HG03439 (cell line): ENCODE measurements at regions not wholly inside any gene's neighbourhood (a gene's known extent, or its start where the extent isn't known, plus 50 kb on each side); places are given as distances from the start of the nearest gene placed in this dataset.

Experiments
- ATAC-seq: cut with Tn5 transposase; IDR thresholded peaks from one replicate; pipeline ENCODE4 v1.9.1; 2021; ENCODE audit warnings: mild to moderate bottlenecking, moderate library complexity; ENCODE audit not compliant: unreplicated experiment

DNA sequence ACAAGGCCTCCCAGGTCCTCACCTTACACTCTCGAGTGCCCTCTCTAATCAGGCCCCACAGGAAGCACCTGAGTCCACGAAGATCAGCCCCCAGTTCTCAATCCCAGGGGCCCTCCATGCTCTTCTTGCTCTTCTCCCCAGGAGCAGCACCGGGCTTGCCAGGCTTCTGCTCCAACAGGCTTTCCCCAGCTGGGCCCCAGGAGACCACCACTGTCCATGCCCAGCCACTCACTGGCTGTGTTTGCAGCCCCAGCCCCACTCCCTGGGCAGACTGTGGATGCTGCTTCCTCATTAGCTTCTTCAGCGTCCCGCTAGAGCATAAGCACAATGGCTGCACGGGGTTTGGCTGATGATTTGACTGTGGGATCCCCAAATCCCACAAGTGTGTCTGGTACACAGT, 781.9 kb downstream of the GALR1 start:
- ATAC-seq: no peak

DNA sequence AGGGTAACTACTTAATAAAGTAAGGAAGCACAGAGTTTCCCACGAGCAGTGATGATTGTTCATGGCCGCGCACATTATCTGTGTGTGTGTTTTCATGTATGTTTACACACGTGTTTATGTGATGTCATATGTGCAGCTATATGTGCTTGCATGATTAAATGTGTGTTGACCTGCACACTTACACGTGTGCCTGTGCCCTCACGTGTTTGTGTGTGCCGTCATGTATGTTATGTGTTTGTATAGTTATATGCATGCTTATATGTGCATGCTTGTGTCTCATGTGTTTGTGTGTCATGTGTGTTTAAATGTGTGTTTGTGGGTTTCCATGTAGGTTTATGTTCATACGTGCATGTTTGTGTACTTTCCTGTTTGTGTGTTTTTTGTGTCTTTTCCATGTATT, 782.3 kb downstream of the GALR1 start:
- no peak for ATAC-seq

DNA sequence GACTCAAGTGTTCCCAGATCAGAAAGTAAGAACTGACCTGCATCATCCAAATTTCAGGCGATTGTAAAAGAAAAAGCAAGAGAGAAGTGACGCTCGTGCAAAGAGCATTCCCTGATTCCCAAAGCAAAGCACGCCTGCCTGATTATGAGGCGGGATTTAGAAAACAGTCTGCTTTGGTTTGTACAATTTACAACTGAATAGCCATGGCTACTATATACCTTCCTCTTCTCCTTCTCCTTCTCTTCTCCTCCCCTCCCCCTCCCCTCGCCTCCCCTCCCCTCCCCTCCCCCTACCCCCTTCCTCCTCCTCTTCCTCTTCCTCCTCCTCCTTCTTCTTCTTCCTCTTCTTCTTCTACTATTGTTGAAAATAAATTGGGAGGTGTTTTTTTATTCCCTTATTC, 782.9 kb downstream of the GALR1 start:
- no peak for ATAC-seq

DNA sequence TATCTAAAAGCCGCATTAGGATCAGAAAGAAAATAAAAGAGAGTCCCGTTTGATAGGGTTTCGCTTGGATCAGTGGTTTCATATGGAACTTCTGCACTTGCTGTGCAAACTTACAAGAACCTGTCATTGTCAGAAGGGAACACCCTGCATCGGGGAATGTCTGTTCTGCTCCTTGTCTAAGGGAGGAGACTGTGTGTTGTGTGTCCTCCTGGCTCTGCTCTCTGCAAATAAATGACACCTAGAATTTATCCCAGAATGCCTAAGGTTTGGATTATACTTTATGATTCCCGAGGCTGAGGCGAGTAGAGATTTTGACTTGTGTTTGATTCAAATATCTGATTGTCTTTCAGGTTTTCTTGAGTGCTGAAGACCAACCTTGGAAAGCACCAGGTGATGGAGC, 785.1 kb downstream of the GALR1 start:
- no peak for ATAC-seq

DNA sequence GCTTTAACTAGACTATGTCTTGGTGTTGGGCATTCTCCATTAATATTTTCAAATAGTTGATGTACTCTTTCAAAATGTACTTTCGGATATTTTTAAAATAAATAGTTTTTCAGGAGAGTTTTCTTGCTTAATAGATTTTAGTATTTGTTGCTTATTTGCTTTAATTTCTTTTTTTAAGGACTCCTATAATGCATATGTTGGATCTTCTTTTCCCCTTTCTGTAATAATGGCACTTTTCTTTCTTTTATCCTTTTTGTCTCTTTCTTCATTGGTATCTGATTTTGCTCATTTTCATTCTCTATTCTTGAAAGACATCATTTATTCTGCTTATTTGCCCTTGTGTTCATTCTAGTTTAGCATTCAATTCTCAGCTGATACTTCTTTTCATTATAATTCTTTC, 791.6 kb downstream of the GALR1 start:
- ATAC-seq: no peak

DNA sequence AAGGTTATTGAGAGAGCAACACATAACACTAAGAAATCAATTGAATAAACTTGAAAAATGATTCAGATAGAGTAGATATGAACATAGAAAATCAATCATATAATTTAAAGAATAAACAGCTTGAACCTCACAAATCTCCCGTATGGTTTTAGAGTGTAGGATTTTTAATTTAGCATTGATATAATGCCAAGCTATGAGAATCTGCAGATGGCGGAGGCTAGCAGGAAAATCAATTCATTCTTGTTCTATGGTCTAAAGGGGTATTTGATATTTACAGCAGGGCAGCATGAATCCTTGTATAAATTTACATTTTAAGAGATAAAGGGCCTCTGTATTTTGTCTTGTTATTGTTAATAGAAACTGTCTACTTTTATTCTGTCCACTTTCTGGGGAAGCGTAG, 797.0 kb downstream of the GALR1 start:
- ATAC-seq: no peak

DNA sequence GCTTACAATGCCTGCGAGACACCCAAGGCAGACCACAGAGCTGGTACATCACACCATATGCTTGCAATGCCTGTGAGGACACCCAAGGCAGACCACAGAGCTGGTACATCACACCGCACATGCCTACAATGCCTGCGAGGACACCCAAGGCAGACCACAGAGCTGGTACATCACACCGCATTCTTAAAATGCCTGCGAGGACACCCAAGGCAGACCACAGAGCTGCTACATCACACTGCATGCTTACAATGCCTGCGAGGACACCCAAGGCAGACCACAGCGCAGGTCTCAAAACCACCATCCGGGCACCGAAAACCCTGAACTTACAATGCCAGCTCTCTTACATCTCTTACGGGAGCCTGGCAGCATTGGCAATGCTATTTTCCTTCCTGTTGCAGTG, 799.6 kb downstream of the GALR1 start:
- no peak for ATAC-seq

DNA sequence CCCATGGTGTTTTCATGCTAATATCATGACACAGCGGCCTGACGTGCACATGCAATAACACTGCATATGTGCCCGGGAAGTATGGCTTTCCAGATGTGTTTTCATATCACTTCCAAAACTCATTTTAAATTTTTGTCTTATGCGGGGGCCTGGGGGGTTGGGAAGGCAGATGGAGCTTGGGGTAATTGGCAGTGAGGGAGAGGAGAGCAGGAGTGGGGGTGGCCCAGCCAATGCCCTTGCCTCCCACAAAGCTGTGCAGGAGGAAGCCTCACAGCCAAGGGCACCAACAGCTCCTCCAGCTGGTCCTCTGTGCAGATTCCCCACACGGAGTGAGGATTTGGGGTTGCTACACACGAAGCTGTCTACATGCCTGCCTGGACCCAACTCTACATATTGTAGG, 805.2 kb downstream of the GALR1 start:
- no peak for ATAC-seq

DNA sequence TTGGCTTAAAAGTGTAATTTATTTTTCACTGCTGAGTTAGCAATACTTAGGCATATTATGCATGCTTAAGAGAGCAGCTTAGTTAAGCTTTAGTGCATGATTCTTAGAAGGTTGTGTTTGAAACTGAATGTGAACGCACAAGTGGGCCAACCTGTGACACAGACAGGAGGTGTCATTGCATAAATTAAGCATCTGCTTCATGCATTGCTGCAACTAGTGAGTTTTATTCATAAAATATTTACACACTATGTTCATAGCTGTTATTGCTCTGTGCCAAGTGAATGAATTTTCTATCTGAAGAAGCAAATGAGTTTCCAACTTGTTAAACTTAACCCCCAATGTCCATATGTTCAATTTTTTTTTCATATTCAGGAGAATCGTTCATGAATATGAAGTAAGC, 806.4 kb downstream of the GALR1 start:
- no peak for ATAC-seq

DNA sequence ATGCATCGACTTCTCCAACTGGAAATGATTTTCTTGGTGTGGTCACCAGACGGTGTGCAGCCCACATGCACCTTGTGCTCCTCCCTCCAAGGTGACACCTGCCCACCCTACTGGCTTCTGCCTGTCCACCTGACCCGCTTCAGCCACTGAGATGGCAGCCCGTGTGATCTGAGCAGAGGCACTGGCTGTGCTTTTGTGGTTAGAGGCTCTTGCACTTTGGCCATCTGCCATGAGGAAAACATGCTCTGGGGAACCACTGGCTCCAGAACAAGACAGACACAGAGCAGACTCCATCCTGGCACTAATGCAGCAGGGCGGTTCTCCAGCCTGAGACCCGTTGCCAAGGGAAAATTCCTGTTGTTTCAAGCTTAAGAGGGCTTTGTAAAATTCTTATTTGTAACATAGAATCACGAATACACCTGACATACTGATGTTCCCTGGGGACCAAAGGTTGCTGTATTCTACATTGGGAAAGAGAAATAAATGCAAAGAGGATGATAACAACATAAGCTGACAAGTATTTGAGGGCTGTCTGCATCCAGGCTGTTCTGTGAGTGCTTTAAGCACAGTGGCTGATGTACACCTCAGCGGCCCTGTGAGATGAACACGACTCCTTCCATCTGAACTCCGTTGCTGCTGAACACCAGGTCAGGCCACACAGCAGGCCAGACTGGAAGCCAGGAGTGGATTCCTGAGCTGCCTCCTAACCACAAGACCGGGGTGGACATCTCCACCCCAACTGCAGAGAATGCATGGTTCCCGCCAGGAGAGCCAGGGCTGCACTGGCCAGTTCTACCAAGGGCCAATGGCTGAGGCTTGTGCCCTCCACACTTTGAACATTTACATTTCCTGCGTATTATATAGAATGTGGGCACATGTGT, 820.4 kb downstream of the GALR1 start:
- no peak for ATAC-seq

DNA sequence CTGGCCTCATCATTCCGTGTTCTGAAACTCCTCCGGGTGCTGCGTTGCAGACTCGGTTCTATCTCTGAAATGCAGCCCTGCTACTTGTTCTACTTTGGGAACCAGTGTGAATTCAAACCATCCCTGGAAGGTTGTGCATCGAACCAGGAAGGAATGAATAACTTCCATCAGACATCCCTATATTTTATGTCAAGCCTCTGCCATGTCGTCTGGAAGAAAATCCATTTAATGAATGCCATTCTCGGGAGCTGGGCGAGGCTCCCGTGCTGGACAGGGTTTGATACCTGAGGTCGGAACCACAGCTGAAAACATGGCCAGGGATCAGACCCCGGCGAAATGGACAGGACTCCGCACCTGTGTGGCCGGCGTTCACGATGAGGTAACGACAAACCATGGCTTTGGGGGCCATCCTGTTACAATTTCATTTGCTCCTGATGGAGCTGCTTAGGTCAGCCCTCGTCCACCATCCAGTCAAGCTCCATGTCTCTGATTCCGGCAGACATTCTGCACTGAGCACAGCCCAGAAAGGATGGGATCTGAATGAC, 821.6 kb downstream of the GALR1 start:
- no peak for ATAC-seq

DNA sequence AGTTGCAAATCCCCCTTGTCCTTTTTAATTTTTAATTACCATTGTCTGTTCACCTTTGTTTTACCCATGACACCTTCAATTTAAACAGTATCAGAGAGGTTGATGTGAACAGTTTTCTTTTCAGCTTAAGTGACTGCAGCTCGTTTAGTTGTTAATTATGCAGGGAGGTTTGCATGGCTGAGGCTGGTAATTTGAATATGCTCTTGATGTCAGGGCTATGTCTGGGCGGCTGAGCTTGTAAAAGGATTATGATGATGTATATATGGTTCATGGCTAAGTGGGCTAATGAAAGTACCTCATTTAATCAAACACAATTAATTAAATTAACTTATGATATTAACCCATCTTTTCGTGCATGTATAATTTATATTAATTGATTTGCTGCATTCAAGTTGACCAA, 822.1 kb downstream of the GALR1 start:
- no peak for ATAC-seq

DNA sequence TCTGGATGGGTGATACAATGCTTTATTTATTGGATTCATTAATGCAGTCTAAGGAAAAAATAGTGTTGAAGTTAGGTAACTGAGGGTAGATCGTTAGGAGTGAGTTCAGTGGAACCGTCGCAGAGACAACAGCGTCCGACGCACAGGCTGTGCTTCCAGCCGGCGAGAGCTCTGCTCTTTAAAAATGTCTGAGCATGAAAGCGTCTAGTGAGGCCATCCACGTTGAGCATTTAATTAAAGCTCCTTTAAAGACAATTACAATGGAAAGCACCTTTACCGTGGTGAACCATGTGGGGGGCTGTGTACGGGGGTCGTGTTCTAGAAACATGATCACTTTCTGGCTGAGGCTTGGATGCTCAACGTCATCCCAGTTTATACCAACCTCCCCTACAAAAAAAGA, 822.7 kb downstream of the GALR1 start:
- ATAC-seq: no peak

DNA sequence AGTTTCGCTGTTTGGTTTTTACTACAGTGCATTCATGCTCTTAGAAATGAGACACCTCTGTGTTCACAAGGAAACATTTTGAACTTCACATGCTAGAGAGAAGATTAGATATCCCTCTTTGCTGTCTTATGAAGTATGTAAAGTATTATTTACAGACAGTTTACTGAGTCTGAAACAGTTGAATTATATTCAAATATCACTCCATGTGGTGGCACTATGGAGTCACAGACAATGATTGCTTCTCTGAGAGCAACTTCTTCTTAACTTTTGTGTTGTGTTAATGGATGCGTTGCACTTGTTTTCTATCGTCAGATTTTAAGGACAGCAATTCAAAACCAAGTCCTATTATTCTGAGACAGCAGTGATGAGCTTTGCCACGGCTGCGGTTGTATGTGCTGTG, 823.6 kb downstream of the GALR1 start:
- no peak for ATAC-seq

DNA sequence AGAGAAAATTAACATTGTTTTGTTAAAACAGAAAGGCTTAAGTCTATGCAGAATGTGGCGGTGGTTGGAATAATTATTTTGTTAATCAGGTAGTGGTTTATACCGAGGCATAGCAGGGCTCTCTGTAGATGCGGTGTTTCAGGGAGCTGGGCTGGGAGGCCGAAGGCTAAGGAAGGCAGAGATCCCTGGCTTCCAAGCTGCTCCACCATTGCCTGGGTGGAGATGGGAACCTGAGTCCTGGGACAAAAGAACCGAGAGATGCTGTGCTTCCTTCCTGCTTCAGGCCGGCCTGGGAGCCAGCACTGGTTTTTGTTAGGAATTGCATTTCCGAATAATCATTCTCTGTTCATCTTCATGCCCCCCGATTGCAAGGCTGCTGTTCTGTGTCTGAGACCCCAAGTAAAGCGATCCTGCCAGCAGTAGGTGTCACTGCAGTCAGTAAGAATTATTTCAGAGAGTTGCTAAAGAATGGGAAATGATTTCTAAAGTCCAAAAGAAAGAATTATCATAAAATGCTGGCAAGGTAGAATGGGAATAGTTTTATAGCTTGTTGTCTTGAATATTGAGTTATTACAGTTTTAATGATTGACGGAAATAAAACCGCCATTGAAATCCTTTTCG, 824.9 kb downstream of the GALR1 start:
- ATAC-seq: no peak

DNA sequence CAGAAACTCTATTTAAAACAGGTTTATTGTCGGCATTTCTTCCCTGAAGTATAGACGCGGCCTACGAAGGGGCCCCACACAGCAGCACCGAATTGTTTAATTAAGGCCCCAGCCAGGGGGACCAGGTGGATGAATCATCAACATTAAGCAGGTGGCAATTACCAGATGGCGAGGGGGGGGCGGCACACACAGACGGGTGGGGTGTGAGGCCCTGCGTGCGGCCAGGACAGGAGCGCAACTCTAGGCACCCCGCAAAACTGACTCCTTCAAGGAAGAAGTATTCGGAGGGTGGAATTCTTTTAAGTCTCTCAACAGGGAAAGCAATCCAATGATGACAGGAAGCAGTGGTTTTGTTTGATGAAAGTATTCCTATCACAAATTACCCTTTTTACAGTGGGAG, 830.4 kb downstream of the GALR1 start:
- no peak for ATAC-seq

DNA sequence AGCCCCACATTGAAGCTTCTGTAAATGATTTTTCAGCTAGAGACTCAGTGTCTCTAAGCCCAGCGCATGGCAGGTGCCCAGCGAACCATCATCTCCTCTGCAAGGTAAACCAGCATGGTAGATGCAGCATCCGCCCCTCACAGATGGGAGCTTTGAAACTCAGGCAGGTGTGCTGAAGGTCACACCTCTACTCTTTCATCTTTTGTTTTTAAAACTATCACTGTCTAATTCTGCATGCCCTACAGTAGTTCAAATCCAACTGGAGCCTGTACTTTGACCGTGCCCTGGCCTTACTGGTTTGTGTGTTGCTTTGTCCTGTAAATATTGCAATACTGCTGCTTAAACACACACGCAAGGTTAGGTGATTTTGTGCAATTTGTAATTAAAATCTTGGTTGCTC, 831.1 kb downstream of the GALR1 start:
- ATAC-seq: no peak

DNA sequence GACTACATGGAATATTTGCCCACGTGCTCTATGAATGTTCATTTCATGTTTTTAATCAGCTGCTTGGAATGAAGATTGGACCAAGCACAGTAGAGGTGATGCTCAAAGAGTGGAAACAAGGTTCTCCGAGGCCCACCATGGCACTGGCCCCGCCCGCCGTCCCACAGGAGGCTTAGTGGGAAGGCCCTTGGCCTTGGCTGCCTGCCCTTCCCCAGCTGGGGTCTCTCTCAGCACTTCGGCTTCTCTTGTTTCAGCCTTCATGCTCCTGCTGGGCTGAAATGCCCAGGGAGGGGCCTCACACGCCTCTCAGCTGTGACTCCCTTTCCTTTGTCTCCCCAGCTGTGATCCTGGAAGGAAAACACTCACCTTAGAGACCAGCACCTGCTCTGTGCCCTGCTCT, 833.2 kb downstream of the GALR1 start:
- no peak for ATAC-seq

DNA sequence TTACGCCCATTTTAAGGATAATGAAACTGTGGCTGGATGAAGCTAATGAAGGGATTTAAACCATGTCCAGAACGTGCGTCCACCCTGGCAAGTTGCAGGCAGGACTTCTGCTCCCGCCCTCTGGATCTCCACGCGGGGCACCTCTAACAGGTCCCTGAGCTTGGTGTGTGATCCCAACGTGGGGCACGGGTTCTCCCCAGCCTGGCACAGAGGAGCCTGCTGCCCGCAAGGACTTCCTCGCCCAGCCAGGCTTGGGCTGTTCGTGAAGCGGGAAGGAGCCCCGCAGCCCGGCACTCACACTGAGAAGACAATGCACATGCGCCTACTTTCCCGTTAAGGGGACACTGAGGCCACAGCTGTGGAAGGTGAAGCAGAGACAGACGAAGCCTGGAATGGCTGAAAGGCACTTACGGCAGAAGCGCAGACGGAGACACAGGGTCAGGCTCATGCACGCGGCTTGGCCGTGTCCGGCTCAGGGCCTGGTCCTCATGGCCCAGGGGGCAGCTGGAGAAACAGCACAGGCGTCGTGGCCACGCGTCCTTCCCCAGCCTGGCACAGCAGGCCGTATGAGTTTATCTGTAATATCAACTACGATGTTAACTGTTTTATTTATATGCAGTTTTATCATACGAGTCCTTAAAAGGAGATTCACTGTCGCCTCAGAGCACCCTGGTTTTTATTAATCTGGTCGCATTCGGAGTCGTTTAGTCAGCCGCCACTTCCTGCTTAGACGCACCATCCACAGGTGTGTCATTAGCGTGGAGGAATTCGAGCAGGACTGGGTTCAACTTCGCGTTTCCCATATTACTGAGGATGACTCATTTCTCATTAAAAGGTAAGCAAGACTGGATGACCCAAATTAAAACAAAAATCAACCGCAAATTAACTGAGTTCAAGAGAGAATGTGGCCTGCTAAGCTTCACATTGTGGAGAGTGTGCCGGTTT, 835.9 kb downstream of the GALR1 start:
- no peak for ATAC-seq

DNA sequence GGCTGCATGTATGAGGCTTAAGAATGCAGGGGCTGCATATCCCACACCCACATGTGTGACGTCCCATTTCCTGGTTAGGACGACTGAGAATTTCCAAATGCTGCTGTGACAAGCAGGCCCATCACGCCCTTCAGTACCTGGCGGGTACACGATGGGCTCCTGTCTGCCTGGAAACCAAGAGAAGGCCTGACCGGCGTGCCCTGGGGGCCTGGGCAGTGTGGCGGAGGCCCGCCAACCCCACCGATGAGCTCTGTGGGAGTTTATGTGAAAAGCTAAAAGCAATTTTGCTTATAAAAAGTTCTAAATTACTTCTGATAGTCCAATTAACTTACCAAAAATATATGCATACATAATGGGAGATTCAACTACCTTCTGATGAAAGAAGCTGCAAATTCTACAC, 837.3 kb downstream of the GALR1 start:
- no peak for ATAC-seq

DNA sequence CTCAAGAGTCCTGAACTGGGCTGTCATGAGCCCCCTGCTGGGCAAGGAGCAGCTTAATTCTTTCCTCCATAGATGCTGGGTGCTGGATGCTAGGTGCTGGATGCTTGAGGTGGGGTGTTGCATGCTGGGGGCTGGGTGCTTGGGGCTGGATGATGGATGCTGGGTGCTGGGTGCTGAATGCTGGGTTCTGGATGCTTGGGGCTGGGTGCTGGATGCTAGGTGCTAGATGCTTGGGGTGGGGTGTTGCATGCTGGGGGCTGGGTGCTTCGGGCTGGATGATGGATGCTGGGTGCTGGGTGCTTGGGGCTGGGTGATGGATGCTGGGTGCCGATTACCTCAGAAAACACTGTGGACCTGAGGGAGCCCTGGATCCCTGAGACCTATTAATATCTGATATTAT, 837.7 kb downstream of the GALR1 start:
- no peak for ATAC-seq
